GM23338 (cell line): ENCODE measurements at regions not wholly inside any gene's neighbourhood (a gene's known extent, or its start where the extent isn't known, plus 50 kb on each side); places are given as distances from the start of the nearest gene placed in this dataset.

ENCODE experiments used
- CTCF ChIP-seq, 2 experiments: fragments of 200-600 bp in 1 of 2; sonication (generic) in 1 of 2; conservative IDR thresholded peaks; 2 replicates each; pipeline versions ENCODE4 v1.5.1 to v1.6.1; 2016 to 2017; ENCODE audit warnings: antibody characterized with exemption in 2 of 2, low read depth in 2 of 2, mild to moderate bottlenecking in 2 of 2, moderate library complexity in 1 of 2
- EZH2phosphoT487 ChIP-seq: fragments of 200-600 bp; sonication (generic); IDR thresholded peaks from one replicate; pipeline ENCODE4 v1.8.1; 2018; ENCODE audit warnings: antibody characterized with exemption; ENCODE audit not compliant: unreplicated experiment
- POLR2AphosphoS5 ChIP-seq: IDR thresholded peaks from 2 replicates; pipeline ENCODE4 v1.6.1; 2016; ENCODE audit warnings: antibody characterized with exemption, low read depth
- REST ChIP-seq: IDR thresholded peaks from one replicate; pipeline ENCODE4 v1.6.1; 2018; ENCODE audit warnings: antibody characterized with exemption; ENCODE audit not compliant: unreplicated experiment

- TF ChIP-seq CTCF (conservative IDR thresholded peaks at IDR 0.05; ENCODE audit: low read depth in 2 of 2) (no peak), REST (no peak), EZH2phosphoT487 (no peak), POLR2AphosphoS5 (no peak)
These were observed 310.9 kb upstream of the RBMY1B start for GRCh38 chrY:21200246-21200645.
